ENCODE measurements at regions not wholly inside any gene's neighbourhood (a gene's known extent, or its start where the extent isn't known, plus 50 kb on each side); places are given as distances from the start of the nearest gene placed in this dataset.

- DNase-seq (ENCODE audit: extremely low read depth in 1 of 11, low read depth in 9 of 11, low spot score in 4 of 11), result no peak
Observed at GRCh38 chr14:106872611-106873446, 1346.4 kb downstream of the TMEM121 start.

- DNase-seq (ENCODE audit: extremely low read depth in 1 of 11, low read depth in 9 of 11, low spot score in 4 of 11), result no peak
Observed at GRCh38 chr14:106874350-106874749, 1348.0 kb downstream of the TMEM121 start.

GRCh38 chr14:106875503-106875902 is 1349.1 kb downstream of the TMEM121 start:
- DNase-seq (ENCODE audit: extremely low read depth in 1 of 11, low read depth in 9 of 11, low spot score in 4 of 11), result no peak

- no peak for DNase-seq (ENCODE audit: extremely low read depth in 1 of 11, low read depth in 9 of 11, low spot score in 4 of 11)
Observed at GRCh38 chr14:106876711-106877110, 1350.3 kb downstream of the TMEM121 start.

- peak in 3 of 11 donors; percentile 22 to 41 (median 24) for DNase-seq (ENCODE audit: extremely low read depth in 1 of 11, low read depth in 9 of 11, low spot score in 4 of 11)
Observed at GRCh38 chr14:106877517-106877916, 1351.1 kb downstream of the TMEM121 start.

GRCh38 chr14:106879241-106879640 is 1352.9 kb downstream of the TMEM121 start:
- DNase-seq (ENCODE audit: extremely low read depth in 1 of 11, low read depth in 9 of 11, low spot score in 4 of 11), result no peak

- DNase-seq (ENCODE audit: extremely low read depth in 1 of 11, low read depth in 9 of 11, low spot score in 4 of 11), result no peak
Observed at GRCh38 chr14:106883218-106883692, 1356.9 kb downstream of the TMEM121 start.

Data from renal cortex interstitium (tissue), 11 donors.